ENCODE measurements at regions not wholly inside any gene's neighbourhood (a gene's known extent, or its start where the extent isn't known, plus 50 kb on each side); places are given as distances from the start of the nearest gene placed in this dataset.
"Not testable (repeated sequence)": the region's sequence is repeated elsewhere in the genome, so short reads cannot be mapped to it uniquely, and the experiment has no call there.

- WGBS, 2 donors: 80% methylated on average over 5 of the region's 5 CpGs
- no peak for TF ChIP-seq POLR2A (IDR thresholded peaks at IDR 0.05)
- no peak for TF ChIP-seq CTCF (IDR thresholded peaks at IDR 0.05)
- H3K27ac ChIP-seq: no peak overlapping the region
- no peaks in the 10 kb centered on the region for H3K9me3 ChIP-seq
- DNase-seq: no peak
- no peaks in the 10 kb centered on the region for H3K36me3 ChIP-seq
- H3K4me1 ChIP-seq: no peaks in the 10 kb centered on the region
- H3K27me3 ChIP-seq: no peaks in the 10 kb centered on the region
- no peak overlapping the region for H3K4me3 ChIP-seq (replicated peaks in 1 of 3)
- intact Hi-C loops (cut with DNase I): no loop called here
Observed at GRCh38 chr11:34806875-34807274, 109.3 kb downstream of the APIP start.

DNA sequence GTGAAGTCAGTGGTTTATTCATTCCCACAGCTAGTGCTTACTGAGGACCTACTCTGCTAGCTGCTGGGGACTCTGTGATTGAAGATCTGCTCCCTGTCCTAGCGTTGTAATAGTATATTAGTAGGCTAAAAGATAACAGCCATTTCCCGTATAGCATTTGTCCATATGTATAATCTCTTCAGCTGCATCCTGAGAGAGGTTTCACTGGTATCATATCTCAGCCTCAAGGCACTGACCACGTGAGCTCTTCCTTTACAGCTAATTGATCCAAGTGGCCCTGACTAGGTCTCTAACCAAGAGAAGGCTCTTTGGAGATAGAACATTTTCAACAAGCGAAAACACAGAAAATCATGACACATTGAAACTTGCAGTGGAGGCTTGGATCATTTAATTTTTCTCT is 110.2 kb downstream of the APIP start:
- intact Hi-C loops (cut with DNase I): no loop called here
- TF ChIP-seq POLR2A (IDR thresholded peaks at IDR 0.05) (no peak), CTCF (IDR thresholded peaks at IDR 0.05) (no peak)
- WGBS, 2 donors: 83 to 84% methylated on average over 4 of the region's 4 CpGs
- Histone ChIP-seq H3K36me3 (no peaks in the 10 kb centered on the region), H3K9me3 (no peaks in the 10 kb centered on the region), H3K4me3 (replicated peaks in 1 of 3) (no peak overlapping the region), H3K27me3 (no peaks in the 10 kb centered on the region), H3K4me1 (no peaks in the 10 kb centered on the region), H3K27ac (no peak overlapping the region)
- no peak for DNase-seq

DNA sequence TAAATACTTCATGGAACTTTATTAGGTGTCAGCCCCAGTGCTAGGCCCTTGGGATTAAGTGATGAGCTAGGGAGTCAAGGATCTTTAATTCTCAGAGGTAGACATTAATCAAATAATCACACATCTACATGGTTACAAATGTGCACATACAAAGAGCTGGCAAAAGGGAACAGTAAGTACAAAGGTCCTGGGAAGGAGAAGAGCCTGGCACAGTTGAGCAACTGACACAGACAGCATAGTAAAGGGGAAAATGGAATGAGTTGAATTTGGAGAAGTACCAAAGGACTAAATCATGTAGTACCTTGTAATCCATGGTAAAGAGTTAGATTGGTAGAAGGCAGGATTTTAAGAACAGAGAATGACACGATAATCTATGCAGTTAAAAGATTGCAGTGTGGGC is 116.3 kb downstream of the APIP start:
- TF ChIP-seq CTCF (IDR thresholded peaks at IDR 0.05) (no peak), POLR2A (IDR thresholded peaks at IDR 0.05) (no peak)
- no peak for DNase-seq
- no peak overlapping the region for H3K27ac ChIP-seq
- H3K36me3 ChIP-seq: no peaks in the 10 kb centered on the region
- H3K4me3 ChIP-seq (replicated peaks in 1 of 3): no peak overlapping the region
- intact Hi-C loops (cut with DNase I): no loop called here
- H3K4me1 ChIP-seq: no peaks in the 10 kb centered on the region
- H3K27me3 ChIP-seq: no peaks in the 10 kb centered on the region
- no peaks in the 10 kb centered on the region for H3K9me3 ChIP-seq
- 89 to 91% methylated on average over 1 of the region's 1 CpG for WGBS, 2 donors

GRCh38 chr11:34798985-34799384 is 117.2 kb downstream of the APIP start:
- Histone ChIP-seq H3K4me1 (no peaks in the 10 kb centered on the region), H3K27me3 (no peaks in the 10 kb centered on the region), H3K27ac (no peak overlapping the region), H3K4me3 (replicated peaks in 1 of 3) (no peak overlapping the region), H3K36me3 (no peaks in the 10 kb centered on the region), H3K9me3 (no peaks in the 10 kb centered on the region)
- intact Hi-C loops (cut with DNase I): no loop called here
- no peak for DNase-seq
- TF ChIP-seq CTCF (IDR thresholded peaks at IDR 0.05): no peak
- TF ChIP-seq POLR2A (IDR thresholded peaks at IDR 0.05): no peak

DNA sequence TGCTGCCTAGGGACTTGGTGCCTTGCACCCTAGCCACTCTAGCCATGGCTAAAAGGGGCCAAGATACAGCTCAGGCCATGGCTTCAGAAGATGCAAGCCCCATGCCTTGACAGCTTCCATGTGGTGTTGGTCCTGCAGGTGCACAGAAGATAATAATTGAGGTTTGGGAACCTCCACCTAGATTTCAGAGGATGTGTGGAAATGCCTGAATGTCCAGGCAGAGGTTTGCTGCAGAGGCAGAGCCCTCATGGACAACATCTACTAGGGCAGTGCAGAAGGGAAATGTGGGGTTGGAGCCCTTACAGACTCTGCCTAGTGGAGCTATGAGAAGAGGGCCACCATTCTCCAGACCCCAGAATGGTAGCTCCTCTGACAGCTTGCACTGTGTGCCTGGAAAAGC is 118.7 kb downstream of the APIP start:
- DNase-seq; H3K9me3 ChIP-seq; H3K4me1 ChIP-seq; H3K4me3 ChIP-seq (replicated peaks in 1 of 3); H3K27ac ChIP-seq; intact Hi-C loops (cut with DNase I); H3K27me3 ChIP-seq; H3K36me3 ChIP-seq: not testable (repeated sequence)

DNA sequence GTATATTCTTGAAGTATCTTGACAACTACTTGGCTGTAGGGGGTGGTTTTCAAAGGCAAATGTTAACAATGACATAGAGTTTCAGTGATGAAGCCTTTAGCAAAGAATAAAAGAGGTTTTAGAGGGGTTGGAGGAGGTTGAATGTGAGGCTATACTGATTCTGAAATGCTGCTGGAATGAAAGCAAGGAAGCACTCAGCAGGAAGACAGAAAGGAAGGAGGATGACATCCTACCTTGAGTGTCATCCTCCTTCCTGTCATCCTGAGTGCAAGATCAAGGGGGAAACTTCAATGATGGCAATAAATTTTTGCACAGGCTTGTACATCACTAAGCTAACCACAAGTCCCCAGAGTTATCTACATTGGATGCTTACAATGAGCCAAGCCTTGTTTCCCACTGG is 120.5 kb downstream of the APIP start:
- TF ChIP-seq CTCF (IDR thresholded peaks at IDR 0.05) (no peak), POLR2A (IDR thresholded peaks at IDR 0.05) (no peak)
- no peak for DNase-seq
- Histone ChIP-seq H3K9me3 (no peaks in the 10 kb centered on the region), H3K27me3 (no peaks in the 10 kb centered on the region), H3K4me1 (peaks cover 4 to 10% of the 10 kb centered on the region in 2 donors), H3K27ac (no peak overlapping the region), H3K36me3 (no peaks in the 10 kb centered on the region), H3K4me3 (replicated peaks in 1 of 3) (no peak overlapping the region)
- intact Hi-C loops (cut with DNase I): no loop called here
